Activated T-helper 17 cell treated with anti-CD3 and anti-CD28 coated beads, Interleukin-2, amount 50 U/mL, for 72 hours (primary cell): ENCODE measurements at regions not wholly inside any gene's neighbourhood (a gene's known extent, or its start where the extent isn't known, plus 50 kb on each side); places are given as distances from the start of the nearest gene placed in this dataset.
"Not testable (repeated sequence)": the region's sequence is repeated elsewhere in the genome, so short reads cannot be mapped to it uniquely, and the experiment has no call there.

Experiments
- ATAC-seq: fragments of 150-1000 bp; cut with Tn5 transposase; replicated peaks from 2 replicates; pipeline ENCODE4 v1.10.0; 2021; ENCODE audit warnings: mild to moderate bottlenecking, moderate library complexity
- H3K27ac Mint-ChIP-seq: one replicate; pipeline ENCODE4 v1.8.0; 2022; ENCODE audit warnings: mixed read lengths
- H3K27me3 Mint-ChIP-seq: one replicate; pipeline ENCODE4 v1.8.0; 2022; ENCODE audit warnings: mixed read lengths
- H3K36me3 Mint-ChIP-seq: one replicate; pipeline ENCODE4 v1.8.0; 2022; ENCODE audit warnings: low read depth, mild to moderate bottlenecking, mixed read lengths
- H3K4me1 Mint-ChIP-seq: one replicate; pipeline ENCODE4 v1.8.0; 2022; ENCODE audit warnings: mixed read lengths
- H3K4me3 Mint-ChIP-seq: one replicate; pipeline ENCODE4 v1.8.0; 2022; ENCODE audit warnings: mild to moderate bottlenecking, mixed read lengths
- H3K9me3 Mint-ChIP-seq: one replicate; pipeline ENCODE4 v1.8.0; 2022; ENCODE audit warnings: mixed read lengths

- no peak for ATAC-seq
- no peak overlapping the region for H3K4me3 Mint-ChIP-seq
- H3K27ac Mint-ChIP-seq: no peak overlapping the region
- no peaks in the 10 kb centered on the region for H3K36me3 Mint-ChIP-seq
- peaks cover 12% of the 10 kb centered on the region for H3K27me3 Mint-ChIP-seq
- H3K4me1 Mint-ChIP-seq: no peaks in the 10 kb centered on the region
- H3K9me3 Mint-ChIP-seq: peaks cover 5% of the 10 kb centered on the region
These were observed 438.9 kb upstream of the FAR2 start for GRCh38 chr12:28709986-28710685.

- Mint-ChIP-seq H3K9me3 (peaks cover under 1% of the 10 kb centered on the region), H3K4me1 (no peaks in the 10 kb centered on the region), H3K27ac (no peak overlapping the region), H3K4me3 (no peak overlapping the region), H3K27me3 (peaks cover 6% of the 10 kb centered on the region), H3K36me3 (no peaks in the 10 kb centered on the region)
- no peak for ATAC-seq
These were observed 438.2 kb upstream of the FAR2 start for GRCh38 chr12:28710882-28711281.

GRCh38 chr12:28711421-28711820, 437.7 kb upstream of the FAR2 start:
- Mint-ChIP-seq H3K27ac (no peak overlapping the region), H3K4me1 (no peaks in the 10 kb centered on the region), H3K4me3 (no peak overlapping the region), H3K27me3 (peaks cover 2% of the 10 kb centered on the region), H3K9me3 (no peaks in the 10 kb centered on the region), H3K36me3 (no peaks in the 10 kb centered on the region)
- no peak for ATAC-seq

GRCh38 chr12:28742791-28743190, 406.3 kb upstream of the FAR2 start:
- H3K4me1 Mint-ChIP-seq: no peaks in the 10 kb centered on the region
- peaks cover 6% of the 10 kb centered on the region for H3K9me3 Mint-ChIP-seq
- no peak for ATAC-seq
- no peak overlapping the region for H3K4me3 Mint-ChIP-seq
- H3K27ac Mint-ChIP-seq: no peak overlapping the region
- H3K36me3 Mint-ChIP-seq: no peaks in the 10 kb centered on the region
- no peaks in the 10 kb centered on the region for H3K27me3 Mint-ChIP-seq

GRCh38 chr12:28746734-28747325, 402.2 kb upstream of the FAR2 start:
- Mint-ChIP-seq H3K9me3 (peaks cover 9% of the 10 kb centered on the region), H3K27me3 (no peaks in the 10 kb centered on the region), H3K4me3 (no peak overlapping the region), H3K36me3 (no peaks in the 10 kb centered on the region), H3K27ac (no peak overlapping the region), H3K4me1 (no peaks in the 10 kb centered on the region)
- no peak for ATAC-seq

- H3K4me1 Mint-ChIP-seq: no peaks in the 10 kb centered on the region
- no peak overlapping the region for H3K27ac Mint-ChIP-seq
- H3K4me3 Mint-ChIP-seq: no peak overlapping the region
- ATAC-seq: no peak
- peaks cover 3% of the 10 kb centered on the region for H3K9me3 Mint-ChIP-seq
- H3K36me3 Mint-ChIP-seq: no peaks in the 10 kb centered on the region
- H3K27me3 Mint-ChIP-seq: no peaks in the 10 kb centered on the region
These were observed 398.0 kb upstream of the FAR2 start for GRCh38 chr12:28750946-28751685.

GRCh38 chr12:28755027-28755426, 394.1 kb upstream of the FAR2 start:
- no peak overlapping the region for H3K4me3 Mint-ChIP-seq
- peaks cover 9% of the 10 kb centered on the region for H3K27me3 Mint-ChIP-seq
- ATAC-seq: no peak
- H3K27ac Mint-ChIP-seq: no peak overlapping the region
- H3K9me3 Mint-ChIP-seq: no peaks in the 10 kb centered on the region
- H3K4me1 Mint-ChIP-seq: no peaks in the 10 kb centered on the region
- no peaks in the 10 kb centered on the region for H3K36me3 Mint-ChIP-seq

GRCh38 chr12:28759333-28759732, 389.7 kb upstream of the FAR2 start:
- Mint-ChIP-seq H3K36me3 (no peaks in the 10 kb centered on the region), H3K27ac (no peak overlapping the region), H3K9me3 (no peaks in the 10 kb centered on the region), H3K4me1 (no peaks in the 10 kb centered on the region), H3K4me3 (no peak overlapping the region), H3K27me3 (peaks cover 9% of the 10 kb centered on the region)
- no peak for ATAC-seq

- ATAC-seq, H3K36me3 Mint-ChIP-seq: not testable (repeated sequence)
These were observed 388.8 kb upstream of the FAR2 start for GRCh38 chr12:28760040-28760903.

GRCh38 chr12:28761897-28762296, 387.2 kb upstream of the FAR2 start:
- not testable (repeated sequence) for H3K27me3 Mint-ChIP-seq, H3K4me1 Mint-ChIP-seq, H3K36me3 Mint-ChIP-seq, H3K27ac Mint-ChIP-seq, ATAC-seq, H3K9me3 Mint-ChIP-seq, H3K4me3 Mint-ChIP-seq

More at GRCh38 chr12:28760040-28760903, 388.8 kb upstream of the FAR2 start:
- not testable (repeated sequence) for H3K9me3 Mint-ChIP-seq, H3K27ac Mint-ChIP-seq, H3K27me3 Mint-ChIP-seq, H3K4me1 Mint-ChIP-seq, H3K4me3 Mint-ChIP-seq

GRCh38 chr12:28766398-28766797, 382.7 kb upstream of the FAR2 start:
- Mint-ChIP-seq H3K4me3 (no peak overlapping the region), H3K27me3 (no peaks in the 10 kb centered on the region)
- ATAC-seq: no peak

GRCh38 chr12:28767836-28768348, 381.2 kb upstream of the FAR2 start:
- H3K27ac Mint-ChIP-seq: no peak overlapping the region
- H3K27me3 Mint-ChIP-seq: no peaks in the 10 kb centered on the region
- H3K4me1 Mint-ChIP-seq: no peaks in the 10 kb centered on the region
- H3K4me3 Mint-ChIP-seq: no peak overlapping the region
- H3K9me3 Mint-ChIP-seq: no peaks in the 10 kb centered on the region
- H3K36me3 Mint-ChIP-seq: no peaks in the 10 kb centered on the region
- ATAC-seq: no peak

More at GRCh38 chr12:28766398-28766797, 382.7 kb upstream of the FAR2 start:
- Mint-ChIP-seq H3K27ac (no peak overlapping the region), H3K36me3 (no peaks in the 10 kb centered on the region), H3K9me3 (no peaks in the 10 kb centered on the region), H3K4me1 (no peaks in the 10 kb centered on the region)

- no peaks in the 10 kb centered on the region for H3K4me1 Mint-ChIP-seq
- H3K27me3 Mint-ChIP-seq: no peaks in the 10 kb centered on the region
- no peaks in the 10 kb centered on the region for H3K36me3 Mint-ChIP-seq
- no peak overlapping the region for H3K27ac Mint-ChIP-seq
- no peak overlapping the region for H3K4me3 Mint-ChIP-seq
- no peak for ATAC-seq
- H3K9me3 Mint-ChIP-seq: no peaks in the 10 kb centered on the region
These were observed 378.8 kb upstream of the FAR2 start for GRCh38 chr12:28770322-28770721.

- H3K36me3 Mint-ChIP-seq: no peaks in the 10 kb centered on the region
- no peaks in the 10 kb centered on the region for H3K9me3 Mint-ChIP-seq
- no peaks in the 10 kb centered on the region for H3K4me1 Mint-ChIP-seq
- H3K27ac Mint-ChIP-seq: no peak overlapping the region
- H3K27me3 Mint-ChIP-seq: no peaks in the 10 kb centered on the region
- ATAC-seq: no peak
- no peak overlapping the region for H3K4me3 Mint-ChIP-seq
These were observed 377.1 kb upstream of the FAR2 start for GRCh38 chr12:28771968-28772367.
